Endothelial cell of umbilical vein (primary cell): ENCODE measurements at regions not wholly inside any gene's neighbourhood (a gene's known extent, or its start where the extent isn't known, plus 50 kb on each side); places are given as distances from the start of the nearest gene placed in this dataset.

Experiments
- CTCF ChIP-seq, 2 donors: IDR thresholded peaks; 1 replicate in 1 of 2; 2 replicates in 1 of 2; pipeline ENCODE4 v1.5.1; 2011; ENCODE audit warnings: low read length in 2 of 2, mild to moderate bottlenecking in 2 of 2, moderate library complexity in 2 of 2, control low read depth in 1 of 2, inconsistent platforms in 1 of 2, low read depth in 1 of 2; ENCODE audit not compliant: insufficient read depth in 1 of 2; ENCODE audit errors: extremely low read depth in 1 of 2
- POLR2AphosphoS5 ChIP-seq: IDR thresholded peaks from 2 replicates; pipeline ENCODE4 v1.6.1; 2012; ENCODE audit warnings: low read depth, mild to moderate bottlenecking, control low read depth, low read length, moderate library complexity; ENCODE audit not compliant: insufficient read depth

- TF ChIP-seq CTCF (IDR thresholded peaks at IDR 0.05; ENCODE audit: extremely low read depth in 1 of 2, insufficient read depth in 1 of 2, low read depth in 1 of 2, low read length in 2 of 2) (no peak), POLR2AphosphoS5 (no peak)
Observed at GRCh38 chr18:65073060-65073550, 677.7 kb upstream of the CDH7 start.
